GM21717 (cell line): ENCODE measurements at regions not wholly inside any gene's neighbourhood (a gene's known extent, or its start where the extent isn't known, plus 50 kb on each side); places are given as distances from the start of the nearest gene placed in this dataset.
"Not testable (repeated sequence)": the region's sequence is repeated elsewhere in the genome, so short reads cannot be mapped to it uniquely, and the experiment has no call there.

Source experiments
- ATAC-seq: cut with Tn5 transposase; IDR thresholded peaks from one replicate; pipeline ENCODE4 v1.9.1; 2021; ENCODE audit warnings: mild to moderate bottlenecking, moderate library complexity; ENCODE audit not compliant: unreplicated experiment

- ATAC-seq, result peak; percentile 57
These were observed 212.3 kb downstream of the TRIM36 start for GRCh38 chr5:114957384-114957783.

- peak; percentile 66 for ATAC-seq
These were observed 216.1 kb downstream of the TRIM36 start for GRCh38 chr5:114953565-114953964.

GRCh38 chr5:114952876-114953275, 216.8 kb downstream of the TRIM36 start:
- no peak for ATAC-seq

GRCh38 chr5:114949756-114950155, 220.0 kb downstream of the TRIM36 start:
- no peak for ATAC-seq

- no peak for ATAC-seq
These were observed 220.6 kb downstream of the TRIM36 start for GRCh38 chr5:114948986-114949621.

- no peak for ATAC-seq
These were observed 221.3 kb downstream of the TRIM36 start for GRCh38 chr5:114948363-114948762.

GRCh38 chr5:114940709-114941108, 229.0 kb downstream of the TRIM36 start:
- ATAC-seq, result no peak

GRCh38 chr5:114935490-114935889, 234.2 kb downstream of the TRIM36 start:
- no peak for ATAC-seq

- no peak for ATAC-seq
These were observed 240.9 kb downstream of the TRIM36 start for GRCh38 chr5:114928644-114929462.

GRCh38 chr5:114924769-114925168, 244.9 kb downstream of the TRIM36 start:
- ATAC-seq, result no peak

- no peak for ATAC-seq
These were observed 257.4 kb downstream of the TRIM36 start for GRCh38 chr5:114912189-114912920.

GRCh38 chr5:114910727-114911126, 259.0 kb downstream of the TRIM36 start:
- ATAC-seq, result no peak

- ATAC-seq, result no peak
These were observed 260.3 kb downstream of the TRIM36 start for GRCh38 chr5:114909424-114909823.

- no peak for ATAC-seq
These were observed 265.9 kb downstream of the TRIM36 start for GRCh38 chr5:114903767-114904166.

GRCh38 chr5:114898602-114899001, 271.1 kb downstream of the TRIM36 start:
- ATAC-seq, result no peak

- no peak for ATAC-seq
These were observed 286.0 kb downstream of the TRIM36 start for GRCh38 chr5:114883675-114884074.

- no peak for ATAC-seq
These were observed 310.3 kb downstream of the TRIM36 start for GRCh38 chr5:114859438-114859735.

GRCh38 chr5:114858665-114859437, 310.9 kb downstream of the TRIM36 start:
- ATAC-seq, result no peak

- no peak for ATAC-seq
These were observed 311.7 kb downstream of the TRIM36 start for GRCh38 chr5:114857941-114858551.

- ATAC-seq, result not testable (repeated sequence)
These were observed 325.0 kb downstream of the TRIM36 start for GRCh38 chr5:114844711-114845110.

- ATAC-seq, result no peak
These were observed 330.3 kb downstream of the TRIM36 start for GRCh38 chr5:114839360-114839759.
